Amniotic epithelial cell (primary cell): ENCODE measurements at regions not wholly inside any gene's neighbourhood (a gene's known extent, or its start where the extent isn't known, plus 50 kb on each side); places are given as distances from the start of the nearest gene placed in this dataset.
"Not testable (repeated sequence)": the region's sequence is repeated elsewhere in the genome, so short reads cannot be mapped to it uniquely, and the experiment has no call there.

Source experiments
- DNase-seq: peaks from one replicate; pipeline ENCODE4 v3.0.0-alpha.2; 2010; ENCODE audit warnings: low read depth

GRCh38 chr1:112855152-112855828, 100.7 kb downstream of the SLC16A1 start:
- no peak for DNase-seq

GRCh38 chr1:112854368-112854984, 101.5 kb downstream of the SLC16A1 start:
- not testable (repeated sequence) for DNase-seq

- DNase-seq, result not testable (repeated sequence)
Observed at GRCh38 chr1:112853915-112854314, 102.1 kb downstream of the SLC16A1 start.

- DNase-seq, result no peak
Observed at GRCh38 chr1:112852934-112853333, 103.1 kb downstream of the SLC16A1 start.

DNA sequence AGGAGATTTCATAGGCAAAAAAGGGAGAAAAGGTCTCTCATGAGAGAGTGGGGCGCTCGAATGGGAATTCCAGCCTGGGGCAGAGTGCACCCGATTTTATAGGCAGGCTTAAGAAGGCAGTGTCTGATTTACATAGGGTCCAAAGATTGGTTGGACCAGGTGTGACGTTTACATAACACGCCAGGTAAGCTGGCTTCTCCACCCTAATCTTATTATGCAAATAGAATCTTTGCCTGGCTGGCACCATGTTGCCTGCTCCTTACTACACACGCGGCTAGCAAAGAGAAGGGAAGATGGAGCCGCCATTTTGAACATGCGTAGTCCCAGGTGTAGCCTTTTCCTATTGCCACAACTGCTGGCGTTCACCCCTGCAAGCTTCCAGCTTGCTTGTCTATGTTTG, 103.7 kb downstream of the SLC16A1 start:
- DNase-seq, result no peak

DNA sequence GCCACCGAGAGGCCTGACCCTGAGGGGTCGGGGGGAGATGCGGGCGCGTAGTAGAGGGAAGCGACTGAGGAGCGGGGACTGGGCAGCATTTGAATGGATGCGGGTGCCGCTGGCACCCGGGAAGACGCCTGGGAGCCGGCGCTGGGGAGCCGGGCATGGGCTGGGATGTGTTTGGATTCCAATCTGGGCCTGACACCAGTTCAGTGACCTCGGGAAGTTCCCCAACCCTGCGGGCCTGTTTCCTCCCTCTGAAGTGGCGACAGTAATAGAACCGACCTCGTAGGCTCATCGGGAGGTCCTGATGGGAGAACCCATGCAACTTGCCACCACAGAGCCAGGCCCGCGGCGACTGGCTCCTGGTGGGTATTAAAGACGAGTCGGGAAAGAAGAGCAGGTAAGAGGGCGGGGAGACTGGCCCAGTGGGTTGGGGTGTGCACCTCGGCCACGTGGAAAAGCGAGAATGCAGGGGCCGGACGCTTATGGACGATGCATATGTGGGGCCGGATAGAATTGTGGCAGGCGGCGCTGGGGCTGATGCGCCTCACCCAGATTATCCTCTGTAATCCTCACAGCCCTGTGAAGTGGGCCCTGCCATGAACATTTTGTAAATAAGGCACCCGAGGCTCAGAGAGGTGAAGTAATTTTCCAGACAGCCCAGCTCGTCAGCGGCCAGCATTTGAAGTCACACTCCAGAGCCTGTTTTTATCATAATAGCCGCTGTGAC, 105.8 kb downstream of the SLC16A1 start:
- DNase-seq, result no peak

DNA sequence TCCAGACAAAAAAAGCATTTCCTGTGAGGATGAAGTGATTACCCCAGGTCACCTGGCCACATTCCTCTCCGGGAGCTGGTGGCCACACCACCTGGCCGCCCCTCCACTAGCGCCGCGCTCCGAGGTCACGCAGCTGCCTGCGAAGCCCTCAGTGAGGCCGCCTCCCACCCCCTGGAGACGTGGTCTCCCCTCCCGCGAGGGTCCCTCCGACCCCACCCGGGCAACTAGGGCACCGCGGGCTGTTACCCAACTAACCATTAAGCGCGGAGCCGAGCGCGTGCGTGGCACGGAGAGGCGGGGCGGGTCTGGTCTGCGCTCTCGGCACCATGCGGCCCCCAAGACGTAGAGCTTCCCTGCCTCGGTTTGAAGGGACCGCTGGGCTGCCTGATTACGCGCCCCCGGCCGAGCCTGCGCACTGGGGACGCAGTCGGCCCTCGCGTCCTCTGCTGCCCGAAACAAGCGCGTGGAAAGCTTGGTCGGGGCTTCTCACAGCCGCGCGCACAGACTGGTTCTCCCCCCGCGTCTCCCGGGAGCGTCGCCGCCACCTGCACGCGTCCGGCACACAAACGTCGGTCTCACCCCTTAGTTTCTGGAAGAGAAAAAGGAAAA, 106.5 kb downstream of the SLC16A1 start:
- peak; percentile 28 for DNase-seq

DNA sequence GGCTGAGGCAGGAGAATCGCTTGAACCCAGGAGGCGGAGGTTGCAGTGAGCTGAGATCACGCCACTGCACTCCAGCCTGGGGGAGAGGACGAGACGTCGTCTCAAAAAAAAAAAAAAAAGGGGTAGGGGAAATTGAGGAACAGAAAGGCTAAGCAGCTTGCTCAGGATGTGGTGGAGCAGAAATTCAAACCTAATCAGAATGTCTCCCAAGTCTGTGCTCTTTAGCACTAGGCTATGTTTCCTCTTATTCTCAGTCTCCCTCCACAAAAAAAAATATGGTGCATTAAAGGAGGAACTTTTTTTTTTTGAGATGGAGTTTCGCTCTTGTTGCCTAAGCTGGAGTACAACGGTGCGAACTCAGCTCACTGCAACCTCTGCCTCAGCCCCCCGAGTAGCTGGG, 114.2 kb downstream of the SLC16A1 start:
- DNase-seq, result no peak

DNA sequence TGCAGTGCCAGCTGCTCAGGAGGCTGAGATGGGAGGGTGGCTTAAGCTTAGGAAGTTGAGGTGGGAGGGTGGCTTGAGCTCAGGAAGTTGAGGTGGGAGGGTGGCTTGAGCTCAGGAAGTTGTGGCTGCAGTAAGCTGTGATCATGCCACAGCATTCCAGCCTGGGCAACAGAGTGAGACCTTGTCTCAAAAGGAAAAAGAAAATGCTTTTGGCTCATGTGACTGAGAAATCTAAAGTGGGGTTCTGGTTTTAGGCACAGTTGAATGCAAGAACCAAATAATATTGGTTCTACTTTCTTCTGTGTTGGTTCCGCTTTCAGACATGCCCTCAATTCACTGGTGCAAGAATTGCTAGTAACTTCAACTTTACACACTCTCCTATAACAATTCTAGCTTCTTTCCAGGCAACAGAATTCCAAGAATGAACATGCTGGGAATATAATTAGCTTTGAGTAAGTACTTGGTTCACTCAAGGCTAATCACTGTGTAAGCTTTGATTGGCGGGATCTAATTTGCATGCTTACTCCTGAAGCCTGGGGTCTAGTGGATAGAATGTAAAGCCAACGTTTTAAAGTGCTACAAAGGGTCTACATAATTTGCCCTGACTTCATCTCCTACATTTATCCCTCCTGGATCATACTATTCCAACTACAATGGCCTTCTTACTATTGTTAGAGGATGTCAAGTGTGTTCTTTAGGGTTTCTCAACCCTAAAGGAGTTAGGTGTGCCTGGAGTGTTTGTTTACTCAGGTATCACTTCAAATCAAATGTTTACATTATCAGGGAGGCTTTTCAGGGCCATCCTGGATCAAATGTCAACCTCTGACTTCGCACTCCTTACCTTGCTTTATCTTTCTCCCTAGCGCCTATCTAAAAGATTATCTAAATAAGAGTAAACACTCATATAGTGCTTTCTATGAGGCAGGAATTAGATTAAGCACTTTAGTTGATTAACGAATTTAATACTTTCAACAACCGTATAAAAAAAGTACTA, 115.1 kb downstream of the SLC16A1 start:
- no peak for DNase-seq

GRCh38 chr1:112836642-112837041, 119.4 kb downstream of the SLC16A1 start:
- no peak for DNase-seq

GRCh38 chr1:112833806-112834205, 118.7 kb upstream of the PPM1J start:
- no peak for DNase-seq

DNA sequence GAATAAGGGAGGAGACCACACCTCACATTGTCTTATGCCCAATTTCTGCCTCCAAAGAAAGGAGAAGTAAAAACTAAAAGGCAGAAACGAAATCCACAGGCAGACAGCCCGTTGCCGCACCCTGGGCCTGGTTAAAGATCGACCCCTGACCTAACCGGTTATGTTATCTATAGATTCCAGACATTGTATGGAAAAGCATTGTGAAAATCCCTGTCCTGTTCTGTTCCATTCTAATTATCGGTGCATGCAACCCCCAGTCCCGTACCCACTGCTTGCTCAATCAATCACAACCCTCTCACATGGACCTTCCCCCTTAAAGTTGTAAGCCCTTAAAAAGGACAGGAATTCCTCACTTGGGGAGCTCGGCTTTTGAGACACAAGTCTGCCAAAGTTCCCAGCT, 117.1 kb upstream of the PPM1J start:
- not testable (repeated sequence) for DNase-seq

DNA sequence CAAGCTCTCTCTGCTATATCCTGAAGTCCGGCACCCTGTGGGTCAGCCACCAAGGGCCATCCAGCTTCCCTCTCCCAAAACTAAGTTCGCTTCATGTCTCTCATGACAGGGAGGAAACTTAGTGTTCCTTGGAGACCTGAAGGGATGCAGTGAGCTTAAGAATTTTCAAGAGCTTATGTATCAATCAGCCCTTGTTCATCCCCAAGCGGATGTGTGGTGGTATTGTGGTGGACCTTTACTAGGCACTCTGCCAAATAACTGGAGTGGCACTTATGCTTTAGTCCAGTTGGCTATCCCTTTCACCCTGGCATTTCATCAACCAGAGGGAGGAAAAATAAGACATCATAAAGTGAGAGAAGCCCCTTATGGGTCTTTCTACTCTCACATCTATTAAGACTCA, 114.6 kb upstream of the PPM1J start:
- DNase-seq, result not testable (repeated sequence)

- DNase-seq, result no peak
Observed at GRCh38 chr1:112828716-112829115, 113.6 kb upstream of the PPM1J start.

DNA sequence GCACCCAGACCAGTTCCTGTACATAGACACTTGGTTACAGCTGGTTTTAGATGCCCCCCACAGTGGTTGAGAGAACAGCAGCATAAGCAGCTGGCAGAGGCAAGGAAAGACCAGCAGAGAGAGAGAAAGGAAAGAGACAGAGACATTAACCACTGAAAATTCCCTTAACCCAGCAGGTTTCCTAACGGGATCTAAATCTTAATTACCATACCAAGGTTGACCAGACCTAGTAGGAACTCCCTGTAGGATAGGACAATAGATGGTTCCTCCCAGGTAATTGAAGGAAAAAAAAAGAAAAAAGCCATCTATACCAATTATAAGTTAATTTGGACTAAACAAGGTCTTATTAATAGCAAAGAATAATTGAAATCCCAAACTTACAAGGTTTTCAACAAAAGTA, 112.3 kb upstream of the PPM1J start:
- DNase-seq, result not testable (repeated sequence)

GRCh38 chr1:112826217-112826944, 111.2 kb upstream of the PPM1J start:
- DNase-seq, result no peak

- DNase-seq, result not testable (repeated sequence)
Observed at GRCh38 chr1:112825563-112826216, 110.6 kb upstream of the PPM1J start.

DNA sequence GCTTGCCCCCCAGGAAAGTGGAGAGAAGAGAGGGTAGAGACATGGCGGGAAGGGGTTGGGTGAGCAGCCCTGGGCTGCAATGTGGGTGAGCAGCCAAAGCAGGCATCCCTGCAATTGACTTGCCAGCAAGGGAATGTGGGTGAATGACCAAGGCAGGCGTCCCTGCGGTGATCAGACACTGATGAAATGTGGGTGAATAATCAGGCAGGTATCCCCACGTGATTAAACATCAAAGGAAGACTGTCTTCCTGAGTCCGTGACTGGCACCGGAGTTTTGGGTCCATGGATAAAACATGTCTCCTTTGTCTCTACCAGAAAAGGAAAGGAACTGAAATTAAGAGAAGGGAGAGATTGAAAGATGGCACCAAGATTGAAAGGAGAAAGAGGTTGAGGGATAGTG, 109.9 kb upstream of the PPM1J start:
- DNase-seq, result not testable (repeated sequence)

- DNase-seq, result not testable (repeated sequence)
Observed at GRCh38 chr1:112821307-112822063, 106.4 kb upstream of the PPM1J start.
